Mesothelial cell of epicardium (in vitro differentiated cells): ENCODE measurements at regions not wholly inside any gene's neighbourhood (a gene's known extent, or its start where the extent isn't known, plus 50 kb on each side); places are given as distances from the start of the nearest gene placed in this dataset.

ENCODE experiments used
- DNase-seq, 2 experiments: peaks; one replicate each; pipeline ENCODE4 v3.0.0; 2021; ENCODE audit warnings: low spot score in 2 of 2; ENCODE audit not compliant: unreplicated experiment in 2 of 2
- H3K27ac Mint-ChIP-seq: 2 replicates; pipeline ENCODE4 v1.8.0; 2021; ENCODE audit warnings: mixed read lengths
- H3K27me3 Mint-ChIP-seq: 2 replicates; pipeline ENCODE4 v1.8.0; 2021; ENCODE audit warnings: low read depth, mixed read lengths
- H3K36me3 Mint-ChIP-seq: 2 replicates; pipeline ENCODE4 v1.8.0; 2021; ENCODE audit warnings: mixed read lengths
- H3K4me1 Mint-ChIP-seq: 2 replicates; pipeline ENCODE4 v1.8.0; 2021; ENCODE audit warnings: mixed read lengths
- H3K4me3 Mint-ChIP-seq: 2 replicates; pipeline ENCODE4 v1.8.0; 2021; ENCODE audit warnings: mild to moderate bottlenecking, moderate library complexity, mixed read lengths
- H3K9me3 Mint-ChIP-seq: 2 replicates; pipeline ENCODE4 v1.8.0; 2021; ENCODE audit warnings: mixed read lengths
- TF ChIP-seq, protein P1 (sequence below): fragments of 200-600 bp; sonication (generic); IDR thresholded peaks from one replicate; pipeline ENCODE4 v1.5.0; 2021; ENCODE audit warnings: antibody characterized with exemption; ENCODE audit not compliant: unreplicated experiment

DNA sequence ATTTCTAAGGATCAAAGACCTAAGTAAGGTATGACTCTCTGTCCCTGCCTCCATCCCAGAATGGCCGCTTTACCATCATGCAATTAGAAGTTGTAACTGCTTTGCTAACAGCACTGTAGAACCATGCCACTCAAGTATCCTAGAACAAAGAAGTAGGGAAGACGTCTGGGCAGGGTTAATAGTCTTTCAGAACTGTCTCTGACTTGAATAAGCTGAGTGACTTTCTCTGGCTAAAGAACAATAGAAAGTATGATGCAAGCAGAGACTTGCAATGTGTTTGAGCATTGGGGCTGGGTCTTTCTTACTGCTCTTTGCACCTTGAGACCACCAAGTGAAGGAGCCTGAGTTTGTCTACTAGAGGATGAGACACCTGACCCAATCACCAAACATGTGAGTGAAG is 279.6 kb upstream of the JAG1 start:
- no peak for DNase-seq
- no peak overlapping the region for H3K27ac Mint-ChIP-seq
- no peaks in the 10 kb centered on the region for H3K36me3 Mint-ChIP-seq
- no peak overlapping the region for H3K4me3 Mint-ChIP-seq
- no peaks in the 10 kb centered on the region for H3K27me3 Mint-ChIP-seq
- H3K4me1 Mint-ChIP-seq: peaks cover 4% of the 10 kb centered on the region
- TF ChIP-seq, protein P1, sequence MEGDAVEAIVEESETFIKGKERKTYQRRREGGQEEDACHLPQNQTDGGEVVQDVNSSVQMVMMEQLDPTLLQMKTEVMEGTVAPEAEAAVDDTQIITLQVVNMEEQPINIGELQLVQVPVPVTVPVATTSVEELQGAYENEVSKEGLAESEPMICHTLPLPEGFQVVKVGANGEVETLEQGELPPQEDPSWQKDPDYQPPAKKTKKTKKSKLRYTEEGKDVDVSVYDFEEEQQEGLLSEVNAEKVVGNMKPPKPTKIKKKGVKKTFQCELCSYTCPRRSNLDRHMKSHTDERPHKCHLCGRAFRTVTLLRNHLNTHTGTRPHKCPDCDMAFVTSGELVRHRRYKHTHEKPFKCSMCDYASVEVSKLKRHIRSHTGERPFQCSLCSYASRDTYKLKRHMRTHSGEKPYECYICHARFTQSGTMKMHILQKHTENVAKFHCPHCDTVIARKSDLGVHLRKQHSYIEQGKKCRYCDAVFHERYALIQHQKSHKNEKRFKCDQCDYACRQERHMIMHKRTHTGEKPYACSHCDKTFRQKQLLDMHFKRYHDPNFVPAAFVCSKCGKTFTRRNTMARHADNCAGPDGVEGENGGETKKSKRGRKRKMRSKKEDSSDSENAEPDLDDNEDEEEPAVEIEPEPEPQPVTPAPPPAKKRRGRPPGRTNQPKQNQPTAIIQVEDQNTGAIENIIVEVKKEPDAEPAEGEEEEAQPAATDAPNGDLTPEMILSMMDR: no peak
- H3K9me3 Mint-ChIP-seq: peaks cover 4% of the 10 kb centered on the region

DNA sequence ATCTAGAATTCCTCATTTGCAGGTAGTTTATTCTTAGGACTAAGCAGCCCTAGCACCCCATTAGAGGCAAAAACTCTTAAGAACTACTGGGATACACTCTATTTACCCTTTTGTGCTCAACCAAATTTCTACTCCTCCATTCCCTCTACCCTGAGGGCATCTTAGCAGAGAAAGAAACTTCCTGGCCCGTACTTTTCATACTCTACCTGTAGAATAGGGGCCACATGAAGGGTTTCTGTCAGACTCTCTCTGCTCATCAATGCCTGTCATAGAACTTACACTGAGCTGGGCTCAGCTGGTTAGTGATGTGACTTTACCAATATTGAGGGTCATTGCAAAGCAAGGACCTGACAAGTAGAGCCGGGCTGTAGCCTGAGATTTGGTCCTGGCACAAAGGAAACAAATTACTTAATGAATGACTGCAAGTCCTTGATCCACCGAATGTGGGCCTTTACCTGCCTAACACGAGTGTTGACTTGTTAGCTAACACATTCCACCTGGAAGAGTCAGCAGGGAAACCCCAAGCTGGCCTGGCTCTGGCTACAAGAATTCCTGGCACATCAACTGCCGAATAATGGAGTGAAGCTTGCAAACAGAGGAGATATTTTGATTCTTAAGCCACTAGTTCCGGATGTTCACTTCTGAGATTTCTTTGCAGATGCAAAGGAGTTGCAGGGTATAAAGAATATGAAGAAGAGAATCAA is 280.5 kb upstream of the JAG1 start:
- no peak for DNase-seq
- Mint-ChIP-seq H3K36me3 (no peaks in the 10 kb centered on the region), H3K4me3 (no peak overlapping the region), H3K4me1 (peaks cover 4% of the 10 kb centered on the region), H3K9me3 (peaks cover 4% of the 10 kb centered on the region), H3K27ac (no peak overlapping the region), H3K27me3 (no peaks in the 10 kb centered on the region)
- TF ChIP-seq, protein P1: no peak

DNA sequence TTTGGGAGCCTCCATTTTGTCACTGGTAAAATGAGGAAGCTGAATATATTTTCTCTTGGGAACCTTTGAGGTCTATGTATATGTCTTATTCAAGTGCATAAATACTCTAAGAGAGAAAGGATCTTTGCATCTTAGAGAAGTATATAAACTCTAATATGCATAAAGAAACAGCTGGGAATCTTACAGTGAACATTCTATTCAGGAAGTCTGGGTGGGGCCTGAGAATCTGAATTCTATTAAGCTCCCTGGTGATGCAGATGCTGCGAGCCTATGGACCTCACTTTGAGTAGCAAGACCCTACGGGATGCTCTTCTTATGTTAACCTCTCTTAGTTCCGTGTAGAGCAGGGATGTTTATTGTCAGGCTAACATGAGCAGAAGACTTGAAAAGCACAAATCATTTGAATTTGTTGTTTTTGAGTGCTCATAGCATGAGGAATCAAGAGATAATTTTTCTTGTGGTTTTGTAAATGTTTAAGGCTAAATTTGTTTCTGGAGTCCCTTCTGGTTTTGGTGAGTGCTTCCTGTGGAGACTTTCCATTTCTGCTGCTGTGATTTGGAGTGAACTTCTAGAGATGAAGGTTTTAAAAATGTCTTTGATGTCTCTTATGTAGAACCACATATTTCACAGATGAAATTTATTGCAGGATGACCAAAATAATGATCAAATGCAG is 281.2 kb upstream of the JAG1 start:
- no peak overlapping the region for H3K4me3 Mint-ChIP-seq
- H3K4me1 Mint-ChIP-seq: peaks cover 4% of the 10 kb centered on the region
- no peaks in the 10 kb centered on the region for H3K36me3 Mint-ChIP-seq
- H3K27ac Mint-ChIP-seq: no peak overlapping the region
- no peak for DNase-seq
- peaks cover 4% of the 10 kb centered on the region for H3K9me3 Mint-ChIP-seq
- no peaks in the 10 kb centered on the region for H3K27me3 Mint-ChIP-seq
- TF ChIP-seq, protein P1: no peak

DNA sequence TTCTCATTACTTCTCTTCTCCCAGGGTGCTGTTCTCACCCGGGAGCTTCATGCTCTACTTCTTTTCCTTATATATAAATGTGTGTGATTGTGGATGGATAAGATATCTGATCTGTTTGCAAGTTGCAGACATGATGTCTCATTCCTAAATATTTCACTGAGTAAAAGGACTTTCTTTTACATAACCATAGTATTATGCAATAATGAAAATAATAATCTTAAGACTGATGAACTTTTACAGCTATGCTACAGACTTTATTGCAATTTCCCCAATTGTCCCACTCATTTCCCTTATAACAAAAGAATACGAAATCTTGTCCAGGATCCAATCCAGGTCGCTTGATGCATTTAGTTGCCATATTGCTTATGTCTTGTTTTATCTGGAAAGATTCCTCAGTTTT is 284.5 kb upstream of the JAG1 start:
- no peaks in the 10 kb centered on the region for H3K4me1 Mint-ChIP-seq
- H3K9me3 Mint-ChIP-seq: peaks cover 7% of the 10 kb centered on the region
- H3K27me3 Mint-ChIP-seq: no peaks in the 10 kb centered on the region
- DNase-seq: no peak
- no peak overlapping the region for H3K4me3 Mint-ChIP-seq
- H3K36me3 Mint-ChIP-seq: no peaks in the 10 kb centered on the region
- no peak overlapping the region for H3K27ac Mint-ChIP-seq
- TF ChIP-seq, protein P1: no peak

DNA sequence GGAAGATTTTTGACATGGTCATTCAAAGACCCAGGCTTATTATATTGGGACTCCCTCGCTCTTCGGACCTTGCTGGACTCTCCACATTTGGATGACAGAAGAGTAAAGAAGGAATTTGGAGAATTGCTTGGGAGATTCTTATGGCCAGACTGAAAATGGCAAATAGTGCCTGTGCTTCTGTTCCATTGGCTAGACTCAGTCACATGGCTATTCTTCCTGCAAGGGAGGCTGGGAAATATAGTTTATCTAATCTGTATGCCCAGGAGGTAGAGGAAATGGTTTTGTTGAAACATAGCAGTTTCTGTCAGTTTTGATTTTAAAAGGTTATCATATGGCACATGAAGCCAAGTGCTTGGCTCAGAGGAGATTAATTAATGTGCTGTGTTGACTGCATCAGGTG is 286.6 kb upstream of the JAG1 start:
- Mint-ChIP-seq H3K4me1 (no peaks in the 10 kb centered on the region), H3K36me3 (no peaks in the 10 kb centered on the region), H3K27ac (no peak overlapping the region), H3K27me3 (no peaks in the 10 kb centered on the region), H3K4me3 (no peak overlapping the region), H3K9me3 (peaks cover 7% of the 10 kb centered on the region)
- TF ChIP-seq, protein P1: no peak
- no peak for DNase-seq
